HK-2 (cell line): ENCODE measurements at regions not wholly inside any gene's neighbourhood (a gene's known extent, or its start where the extent isn't known, plus 50 kb on each side); places are given as distances from the start of the nearest gene placed in this dataset.
A peak's percentile ranks its signal among the peaks of the same experiment; 100 is the strongest.

Experiments
- DNase-seq: peaks from one replicate; pipeline ENCODE4 v3.0.0-alpha.2; 2018; ENCODE audit not compliant: unreplicated experiment

DNA sequence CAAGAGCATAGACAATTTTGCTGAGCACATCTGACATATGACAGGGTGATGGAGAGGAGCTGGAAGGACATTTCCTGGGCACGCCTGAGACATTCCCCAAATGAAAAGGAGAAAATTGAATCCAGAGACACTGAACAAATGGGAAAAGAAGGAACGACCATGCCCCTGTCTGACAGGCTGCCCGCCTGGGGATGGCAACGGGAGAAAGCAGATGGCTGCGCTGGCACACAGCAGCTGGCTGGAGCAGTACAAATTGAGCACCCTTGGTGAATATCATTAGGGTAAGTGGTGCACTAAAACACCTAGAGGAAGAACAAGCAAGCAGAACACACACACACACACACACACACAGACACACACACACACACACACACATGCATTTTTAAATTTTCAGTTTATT lies 174.3 kb upstream of the DUSP10 start:
- DNase-seq = no peak

DNA sequence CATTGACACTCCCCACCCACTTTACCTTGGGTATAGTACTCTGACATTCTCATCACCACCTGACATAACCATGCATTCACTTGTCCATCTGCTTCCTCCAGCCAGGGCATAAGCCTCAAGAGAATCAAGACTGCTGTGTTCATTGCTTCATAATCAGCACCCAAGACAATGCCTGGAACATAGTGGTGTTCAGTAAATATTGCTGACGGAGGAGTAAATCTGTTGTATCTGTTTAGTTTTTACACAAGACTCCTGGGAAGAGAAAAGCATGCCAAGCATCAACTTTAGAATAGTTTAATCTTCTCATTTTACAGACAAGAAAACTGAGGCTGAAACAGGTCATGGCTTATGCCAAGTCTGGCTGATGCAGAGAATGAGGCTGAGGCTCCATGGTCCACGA lies 173.9 kb upstream of the DUSP10 start:
- DNase-seq = no peak

DNA sequence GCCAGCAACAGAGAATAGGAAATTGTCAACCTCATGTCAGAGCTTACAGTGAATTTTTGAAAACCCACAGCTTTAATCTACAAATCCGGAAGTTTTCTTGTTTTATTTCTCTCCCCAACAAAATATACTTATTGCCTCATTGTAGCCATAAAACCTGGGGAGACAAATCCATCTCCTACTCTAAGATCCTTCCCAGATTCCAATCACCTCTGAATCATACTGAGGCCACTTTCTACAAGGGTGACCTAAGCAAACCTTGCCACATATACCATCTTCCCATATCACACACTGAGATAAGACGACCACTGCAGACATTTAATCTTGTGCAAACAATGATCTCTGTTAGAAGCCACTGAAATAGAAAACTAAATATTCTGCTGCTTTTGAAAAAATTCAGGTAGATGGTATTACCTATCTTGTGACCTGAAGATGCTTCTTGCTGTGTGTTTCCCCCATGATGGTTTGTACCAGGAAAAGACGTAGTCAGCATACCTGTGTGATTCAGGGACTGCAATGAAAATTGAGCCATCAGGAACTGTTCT lies 171.5 kb upstream of the DUSP10 start:
- no peak for DNase-seq

DNA sequence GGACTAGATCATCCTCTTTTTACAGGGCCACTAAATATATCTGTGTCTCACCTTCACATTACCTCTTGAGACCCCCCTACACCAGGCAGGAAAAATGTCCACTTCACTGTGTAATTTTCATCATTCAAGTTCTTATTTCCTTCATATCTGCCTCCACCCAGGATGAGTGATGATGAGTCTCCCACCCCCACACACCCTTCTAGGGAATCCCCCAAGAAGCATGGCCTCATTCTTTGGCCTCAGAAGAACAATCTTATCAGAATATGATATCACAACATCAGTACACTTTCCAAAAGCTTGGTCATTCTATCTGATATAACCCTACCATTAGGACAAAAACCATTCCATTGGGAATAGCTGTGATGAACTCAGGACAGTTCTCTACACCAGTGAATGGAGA lies 170.3 kb upstream of the DUSP10 start:
- no peak for DNase-seq

DNA sequence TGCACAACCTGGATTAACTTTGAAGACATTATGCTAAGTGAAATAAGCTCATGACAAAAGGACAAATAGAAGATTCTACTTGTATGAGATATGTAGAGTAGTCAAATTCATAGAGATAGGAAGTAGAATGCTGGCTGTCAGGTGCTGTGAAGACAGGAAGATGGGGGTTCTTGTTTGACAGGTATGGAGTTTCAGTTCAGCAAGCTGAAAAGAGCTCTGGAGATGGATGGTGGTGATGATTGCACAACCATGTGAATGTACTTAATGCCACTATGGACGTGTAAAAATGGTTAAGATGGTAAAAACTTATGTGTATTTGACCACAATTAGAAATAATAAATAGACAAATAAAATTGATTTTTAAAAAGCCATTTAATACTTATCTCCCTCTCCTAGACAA lies 169.8 kb upstream of the DUSP10 start:
- no peak for DNase-seq

DNA sequence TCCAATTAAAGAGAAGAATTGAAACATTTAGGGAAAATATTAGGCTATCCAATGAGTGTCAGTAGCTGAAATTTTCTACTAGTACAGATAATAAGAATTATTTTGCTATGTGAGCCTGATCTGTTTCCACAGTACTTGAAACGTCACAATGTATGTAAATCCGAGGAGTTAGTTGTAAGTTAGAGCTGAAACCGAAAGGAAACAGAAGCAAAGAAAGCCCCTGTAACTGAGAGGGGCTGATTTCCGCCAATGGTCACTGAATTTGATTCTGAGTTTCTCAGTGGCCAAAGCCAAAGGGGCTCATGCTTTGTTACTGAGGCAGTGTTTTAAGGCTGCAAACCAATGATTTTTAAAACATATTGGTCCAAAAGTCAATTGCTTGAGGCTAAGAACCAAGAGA lies 168.3 kb upstream of the DUSP10 start:
- no peak for DNase-seq

DNA sequence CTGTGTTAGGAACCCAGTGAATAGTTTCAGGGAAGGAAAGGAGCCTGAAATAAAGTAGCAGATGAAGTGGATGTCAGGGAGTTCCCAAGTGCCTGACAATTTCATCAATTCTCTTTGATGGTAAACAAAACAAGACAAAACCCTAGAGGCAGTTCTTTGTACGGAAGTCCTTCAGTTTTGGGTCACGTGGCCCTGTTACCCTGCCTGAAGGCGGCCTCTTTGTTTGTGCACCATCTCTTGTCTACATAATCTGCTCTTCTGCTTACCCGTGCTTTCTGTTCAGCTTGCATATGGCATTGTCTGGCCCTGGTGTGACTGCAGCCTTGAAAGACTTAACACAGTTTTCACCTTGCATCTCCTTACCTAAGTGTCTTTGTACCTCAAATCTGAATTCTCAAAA lies 166.7 kb upstream of the DUSP10 start:
- DNase-seq = no peak

DNA sequence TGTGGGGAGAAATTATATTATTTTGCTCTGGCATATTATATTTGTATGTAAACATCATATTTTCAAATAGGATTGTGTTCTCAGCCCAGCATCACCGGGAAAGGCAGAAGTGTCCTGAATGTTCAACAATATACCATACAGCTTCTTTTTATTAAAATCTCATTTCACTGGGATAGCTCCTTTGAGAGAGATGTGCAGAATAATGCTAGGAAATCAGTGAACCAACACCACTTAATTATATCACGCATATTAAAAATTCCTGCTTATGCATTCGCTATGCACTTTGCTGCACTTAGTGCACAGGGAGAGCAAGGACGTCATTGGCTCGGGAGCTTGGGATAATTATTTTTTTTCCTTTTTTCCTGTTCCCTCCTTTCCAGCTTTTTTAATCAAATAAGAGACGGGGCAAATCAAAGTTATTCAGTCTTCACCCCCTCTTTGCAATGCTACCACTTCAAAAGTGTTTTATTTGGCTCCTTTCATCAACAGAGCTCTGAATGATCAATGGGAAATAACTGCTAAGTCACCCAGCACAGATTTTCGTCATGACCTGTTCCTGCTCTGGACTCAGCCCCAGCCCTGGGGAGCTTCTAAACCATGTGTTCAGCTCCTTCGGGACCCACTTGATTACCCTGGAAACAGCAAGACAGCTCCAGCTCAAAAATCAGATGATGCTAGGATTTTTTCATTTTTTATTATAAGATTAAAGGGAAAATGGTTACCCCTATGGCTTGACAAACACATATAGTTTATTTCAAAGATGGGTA lies 165.5 kb upstream of the DUSP10 start:
- no peak for DNase-seq

DNA sequence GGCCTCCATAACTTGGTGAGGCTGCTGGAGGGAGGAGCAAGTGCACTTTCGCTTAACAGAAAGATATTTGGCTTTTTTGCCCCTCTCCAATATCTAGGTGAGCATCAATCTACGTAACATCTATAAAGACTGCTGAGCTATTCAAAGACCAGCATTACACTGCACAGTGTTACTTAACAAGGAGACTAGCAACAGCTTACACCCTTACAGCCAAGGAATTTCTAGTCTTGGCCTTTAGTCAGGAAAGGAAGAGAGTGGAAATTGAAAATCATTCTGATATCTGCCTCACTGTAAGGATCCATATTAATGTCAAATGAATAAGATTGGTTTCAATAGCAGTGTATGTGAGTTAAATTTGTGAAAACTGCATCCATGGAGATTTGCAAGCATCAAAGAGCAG lies 163.9 kb upstream of the DUSP10 start:
- DNase-seq = no peak

DNA sequence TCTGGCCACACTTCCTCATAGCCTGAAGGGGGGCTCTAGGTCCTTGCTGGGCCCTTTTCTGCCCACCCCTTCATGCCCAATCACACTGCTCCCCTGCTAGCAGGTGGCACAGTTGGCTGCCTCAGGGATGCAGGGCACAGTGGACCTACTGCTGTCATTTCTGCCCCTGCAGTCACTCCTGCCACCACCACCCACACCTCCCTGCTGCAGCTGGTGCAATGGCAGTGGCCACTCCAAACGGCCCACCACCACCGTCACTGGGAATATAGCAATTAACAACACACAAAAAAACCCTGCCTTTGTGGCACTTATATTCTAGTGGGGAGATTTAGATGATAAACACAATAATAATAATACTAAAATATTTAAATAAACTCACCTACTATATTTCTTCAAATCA lies 162.4 kb upstream of the DUSP10 start:
- DNase-seq = no peak

DNA sequence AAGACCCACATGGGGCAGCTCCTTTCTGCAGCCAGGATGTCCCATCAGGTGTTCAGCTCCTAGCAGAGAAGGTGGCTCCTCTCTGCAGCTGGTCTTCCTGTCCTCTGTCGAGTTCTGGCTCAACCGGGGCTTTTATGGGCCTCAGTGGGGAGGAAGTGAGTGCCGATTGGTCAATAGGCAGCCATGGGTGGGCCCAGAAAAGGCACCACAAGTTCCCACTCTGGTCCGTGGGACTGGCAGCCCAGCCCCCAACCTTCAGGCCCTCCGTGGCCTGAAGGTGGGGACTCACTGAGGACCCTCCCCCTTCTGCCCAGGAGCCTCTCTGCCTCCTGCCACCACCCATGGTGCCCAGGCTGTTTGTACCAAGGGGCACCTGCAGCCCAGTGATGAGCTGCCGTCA lies 161.7 kb upstream of the DUSP10 start:
- DNase-seq = no peak

DNA sequence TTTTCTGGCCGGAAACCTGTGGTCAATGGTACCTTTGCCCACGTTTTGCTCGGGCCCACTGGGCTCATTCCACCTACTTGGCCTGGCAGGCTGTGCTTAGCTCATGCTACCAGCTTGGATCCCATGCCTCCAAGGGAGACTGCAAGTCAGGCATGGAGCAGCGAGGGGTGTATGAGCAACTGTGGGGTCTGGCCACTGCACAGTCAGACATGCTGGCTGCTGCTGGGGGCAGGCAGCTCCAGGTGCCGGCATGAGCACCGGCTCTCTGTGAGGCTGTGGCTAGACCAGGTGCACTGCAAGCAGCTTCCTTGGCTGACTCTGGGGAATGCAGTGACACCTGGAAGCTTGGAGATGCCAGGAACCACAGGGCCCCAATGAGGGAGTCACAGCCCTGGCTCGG lies 161.1 kb upstream of the DUSP10 start:
- no peak for DNase-seq

DNA sequence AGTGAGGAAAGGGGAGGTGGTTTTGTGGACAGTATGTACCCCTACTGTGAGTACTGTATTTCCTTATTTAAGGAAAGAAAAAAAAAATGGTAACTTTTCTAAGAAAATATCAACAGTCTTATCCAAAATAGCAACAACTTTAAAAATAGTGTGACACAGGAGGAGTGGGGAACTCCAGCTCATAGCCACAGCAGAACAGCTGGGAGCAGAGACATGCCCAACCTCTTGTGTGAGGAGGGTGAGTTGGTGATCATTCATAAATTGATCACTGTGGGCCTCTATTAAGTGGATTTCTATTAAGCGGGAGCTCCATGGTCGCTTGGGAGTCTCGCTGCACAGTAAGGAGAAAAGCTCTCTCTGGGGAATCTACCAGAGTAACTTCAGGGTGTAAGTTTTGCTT lies 158.8 kb upstream of the DUSP10 start:
- no peak for DNase-seq

DNA sequence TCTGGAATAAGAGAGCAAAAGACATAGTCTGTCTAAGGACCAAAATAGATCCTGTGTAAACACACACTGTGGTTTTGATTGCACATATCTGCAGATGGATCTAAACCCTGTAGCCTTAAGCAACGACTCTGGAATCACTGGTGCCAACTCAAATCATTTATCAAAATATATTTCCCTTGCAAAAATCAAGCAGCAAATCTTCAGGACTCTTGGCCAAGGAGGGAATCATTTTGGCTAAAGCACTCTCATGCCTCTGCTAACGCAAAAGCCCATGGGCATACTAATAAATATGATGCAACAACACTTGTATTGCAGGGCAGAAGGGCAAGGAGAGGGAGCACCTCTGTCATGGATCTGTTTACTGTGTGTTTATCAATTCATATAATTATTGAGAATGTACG lies 155.4 kb upstream of the DUSP10 start:
- DNase-seq = no peak

DNA sequence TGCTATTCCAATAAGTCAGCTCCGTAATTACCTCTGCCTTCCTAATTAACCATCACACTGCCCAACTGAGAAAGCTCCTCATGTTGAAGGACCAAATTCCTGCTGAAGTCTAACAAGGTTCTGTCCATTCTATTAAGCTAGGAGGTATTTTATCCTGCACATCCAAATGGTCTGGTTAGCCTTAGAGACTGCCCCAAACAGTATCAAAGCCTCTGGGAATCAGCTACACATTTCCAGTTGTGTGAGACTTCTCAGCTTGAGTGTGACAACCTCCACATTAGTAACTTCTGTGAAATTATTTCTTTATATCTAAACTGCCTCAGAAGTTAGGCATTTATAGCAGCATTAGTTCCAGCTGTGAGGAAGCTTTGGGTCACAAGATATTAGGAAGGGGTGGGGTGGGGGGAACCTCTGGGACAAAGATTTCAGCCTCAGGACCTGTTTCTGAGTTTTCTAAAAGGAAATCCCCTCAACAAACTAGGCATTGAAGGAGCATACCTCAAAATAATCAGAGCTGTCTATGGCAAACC lies 150.5 kb upstream of the DUSP10 start:
- no peak for DNase-seq

DNA sequence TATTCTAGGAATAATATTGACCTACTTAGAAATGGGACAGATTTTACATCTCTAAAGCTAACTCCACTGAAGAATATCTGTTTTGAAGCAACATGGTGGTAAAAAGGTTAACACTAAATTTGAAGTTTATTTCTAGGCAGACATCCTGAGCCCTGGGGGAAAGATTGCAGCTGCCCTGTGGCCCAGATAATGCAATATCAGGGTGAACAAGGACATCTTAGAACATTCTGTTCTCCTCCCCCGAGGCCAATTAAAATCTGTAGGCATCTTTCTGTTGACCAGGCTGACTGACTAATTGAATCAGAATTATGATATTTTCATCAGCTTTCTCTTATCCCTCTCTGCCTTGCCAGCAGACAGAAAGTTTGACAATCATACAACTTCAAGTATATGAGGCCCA lies 149.8 kb upstream of the DUSP10 start:
- no peak for DNase-seq

DNA sequence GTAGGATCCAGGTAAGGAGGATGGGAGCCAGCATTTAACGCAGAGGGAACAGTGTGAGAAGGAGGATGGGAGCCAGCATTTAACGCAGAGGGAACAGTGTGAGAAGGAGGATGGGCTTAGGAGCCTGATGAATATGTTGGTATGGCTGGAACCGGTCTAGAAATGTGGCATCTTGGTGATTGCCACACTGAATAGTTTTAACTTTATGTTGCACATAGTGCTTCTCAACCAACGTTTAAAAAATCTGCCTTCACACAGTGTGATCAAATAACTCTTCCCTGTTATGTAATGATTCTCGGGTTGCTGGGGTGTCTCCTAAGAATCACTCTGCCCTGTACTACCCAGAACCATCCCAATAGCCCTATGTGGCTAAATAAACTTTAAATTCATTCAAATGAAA lies 146.9 kb upstream of the DUSP10 start:
- no peak for DNase-seq

DNA sequence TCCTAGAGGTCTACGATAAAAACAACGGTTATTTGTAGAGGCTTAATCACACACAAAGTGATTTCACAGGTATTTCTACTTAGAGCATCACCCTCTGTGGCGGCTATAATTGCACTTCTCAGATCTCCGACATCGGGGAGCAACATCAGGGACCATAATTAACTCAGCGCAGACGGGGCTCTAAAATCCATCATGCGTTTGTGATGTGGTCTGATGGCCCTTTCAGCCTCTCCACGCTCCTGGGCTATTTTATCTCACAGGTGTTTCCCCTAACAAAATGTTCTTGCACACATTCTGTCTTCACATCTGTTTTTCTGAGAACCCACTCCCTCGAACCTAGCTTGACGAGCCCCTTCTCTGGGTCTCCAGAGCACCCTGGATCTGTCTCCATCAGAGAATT lies 146.3 kb upstream of the DUSP10 start:
- no peak for DNase-seq

DNA sequence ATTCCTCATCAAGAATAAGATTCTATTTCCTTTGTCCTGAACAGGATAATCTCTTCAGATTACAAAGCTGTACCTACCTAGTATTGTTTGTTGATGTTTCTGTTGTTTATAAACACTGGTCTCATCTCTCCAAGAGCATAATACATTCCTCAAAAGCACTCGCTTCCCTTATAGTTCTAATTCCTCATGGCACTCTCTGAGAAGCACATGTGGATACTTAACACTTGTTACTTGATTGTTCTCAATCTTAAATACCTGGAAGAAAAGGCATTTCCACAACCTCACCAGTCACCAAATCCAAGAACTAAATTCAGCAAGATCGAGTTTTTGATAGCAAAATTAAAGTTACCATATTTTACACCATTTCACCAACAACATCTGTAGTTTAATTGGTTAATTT lies 145.9 kb upstream of the DUSP10 start:
- no peak for DNase-seq

DNA sequence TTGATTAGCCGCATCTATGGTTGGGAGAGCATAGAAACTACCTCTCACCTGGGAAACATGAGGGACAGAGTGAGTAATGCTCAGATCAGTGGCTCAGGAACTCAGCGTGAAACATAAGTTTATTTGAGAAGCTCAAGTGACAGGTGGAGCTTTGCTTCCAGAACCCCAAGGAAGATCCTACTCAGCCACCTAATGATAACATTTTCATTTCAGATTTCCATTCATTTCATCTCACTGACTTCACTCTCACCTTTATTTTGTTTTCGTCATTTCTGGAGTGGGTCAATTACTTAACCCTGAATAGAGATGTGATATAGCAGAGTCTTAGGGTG lies 145.5 kb upstream of the DUSP10 start:
- DNase-seq = no peak

DNA sequence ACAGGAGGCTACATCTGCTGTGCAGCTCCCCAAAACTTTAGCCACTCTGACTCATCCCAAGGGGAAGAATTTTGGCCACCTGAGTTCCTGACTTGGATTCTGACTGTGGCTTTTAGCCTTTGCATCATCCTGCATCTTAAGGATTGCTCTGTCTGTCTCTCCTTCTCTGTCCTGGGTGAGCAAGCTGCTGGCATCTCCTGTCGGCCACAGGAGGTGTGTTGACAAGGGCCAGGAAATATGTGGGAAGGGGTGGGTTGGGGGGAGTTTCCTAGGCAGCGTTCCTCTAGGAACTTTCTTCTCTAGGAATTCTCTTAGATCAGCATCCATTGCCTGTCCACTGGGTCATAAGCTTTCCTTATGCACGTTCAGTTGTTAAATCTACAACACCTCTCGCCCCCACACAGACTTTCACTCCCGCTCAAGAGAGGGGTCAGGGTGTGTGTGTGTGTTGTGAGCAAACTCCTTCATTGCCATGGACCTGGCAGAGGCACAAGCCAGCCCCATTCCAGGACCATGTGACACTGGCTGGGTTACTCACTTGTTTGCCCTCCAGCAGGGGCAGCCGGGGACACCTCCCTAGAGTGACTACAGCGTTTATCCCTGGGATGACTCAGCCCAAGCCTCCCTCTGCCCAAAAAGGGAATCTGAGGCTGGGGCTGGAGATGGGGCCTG lies 145.0 kb upstream of the DUSP10 start:
- DNase-seq = peak; percentile 94

DNA sequence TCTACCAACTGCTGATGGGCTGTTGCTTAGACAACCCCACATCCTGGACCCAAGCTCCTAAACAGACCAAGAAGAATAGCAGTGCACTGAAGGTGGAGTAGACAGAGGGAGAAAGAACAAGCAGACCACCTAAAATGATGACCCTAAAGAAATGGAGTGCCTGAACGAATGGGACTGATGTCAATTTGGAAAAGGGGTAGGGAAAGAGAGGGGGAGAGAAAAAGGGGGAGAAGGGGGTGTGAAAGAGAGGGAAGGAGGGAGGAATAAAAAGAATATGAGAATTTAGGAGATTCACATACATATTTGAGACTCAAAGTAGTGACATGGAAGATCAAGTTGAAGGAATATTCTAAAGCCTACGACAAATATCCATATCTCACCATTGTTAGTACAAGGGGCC lies 144.4 kb upstream of the DUSP10 start:
- no peak for DNase-seq

DNA sequence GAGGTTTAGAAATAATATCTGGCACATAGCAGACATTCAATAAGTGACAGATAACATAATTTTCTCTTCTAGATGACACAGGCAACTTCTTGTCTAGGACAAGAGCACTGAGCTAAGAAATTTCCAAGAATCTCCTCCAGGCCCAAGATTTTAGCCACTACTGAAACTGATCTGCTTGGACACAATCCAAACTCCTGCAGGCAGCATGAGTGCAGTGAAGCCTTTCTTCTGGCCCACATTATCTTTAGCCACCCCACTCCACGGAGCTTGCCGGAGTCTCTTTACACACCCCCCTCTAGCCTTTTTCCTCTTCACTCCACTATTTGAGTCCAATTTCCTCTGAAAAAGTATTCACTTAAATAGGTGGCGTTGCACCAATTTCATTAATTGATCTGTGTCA lies 142.9 kb upstream of the DUSP10 start:
- DNase-seq = no peak
